MG63 (cell line): ENCODE measurements at regions not wholly inside any gene's neighbourhood (a gene's known extent, or its start where the extent isn't known, plus 50 kb on each side); places are given as distances from the start of the nearest gene placed in this dataset.

Experiments
- DNase-seq: peaks from one replicate; pipeline ENCODE4 v3.0.0-alpha.2; 2020
- H3K27me3 ChIP-seq: fragments of 250-450 bp; sonication (Bioruptor Pico); 2 replicates; pipeline ENCODE4 v1.5.1; 2020; ENCODE audit warnings: mild to moderate bottlenecking, moderate library complexity
- H3K36me3 ChIP-seq: fragments of 250-450 bp; sonication (Bioruptor Pico); 2 replicates; pipeline ENCODE4 v1.5.1; 2020; ENCODE audit warnings: mild to moderate bottlenecking, moderate library complexity
- H3K4me3 ChIP-seq: fragments of 250-450 bp; sonication (Bioruptor Pico); 2 replicates; pipeline ENCODE4 v1.5.1; 2020; ENCODE audit warnings: mild to moderate bottlenecking, moderate library complexity
- H3K9me3 ChIP-seq: fragments of 250-450 bp; sonication (Bioruptor Pico); 2 replicates; pipeline ENCODE4 v1.5.1; 2020; ENCODE audit warnings: mild to moderate bottlenecking, moderate library complexity

GRCh38 chr14:56868660-56869059, 58.4 kb upstream of the OTX2 start:
- no peak overlapping the region for H3K4me3 ChIP-seq
- no peaks in the 10 kb centered on the region for H3K27me3 ChIP-seq
- H3K9me3 ChIP-seq, result no peaks in the 10 kb centered on the region
- DNase-seq, result no peak
- no peaks in the 10 kb centered on the region for H3K36me3 ChIP-seq

DNA sequence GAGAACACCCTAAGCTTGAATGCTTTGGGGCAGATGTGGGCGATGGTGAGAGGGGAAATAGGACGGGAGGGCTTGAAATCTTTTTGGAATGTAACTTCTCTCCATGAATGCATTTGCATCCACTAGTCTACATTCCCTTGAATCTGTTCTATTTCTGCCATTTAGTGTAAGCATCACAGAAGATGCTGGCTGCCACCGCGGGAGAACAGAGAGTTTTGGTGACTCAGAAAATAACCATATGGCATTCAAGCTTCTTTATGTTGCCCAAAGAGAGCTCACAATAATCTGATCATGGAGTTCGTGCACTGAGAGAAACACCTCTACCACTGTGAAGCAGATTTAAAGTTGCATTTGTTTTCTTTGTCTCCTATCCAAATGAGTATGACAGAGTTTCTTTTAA, 52.6 kb upstream of the OTX2 start:
- Histone ChIP-seq H3K36me3 (no peaks in the 10 kb centered on the region), H3K9me3 (no peaks in the 10 kb centered on the region), H3K4me3 (no peak overlapping the region), H3K27me3 (no peaks in the 10 kb centered on the region)
- no peak for DNase-seq

DNA sequence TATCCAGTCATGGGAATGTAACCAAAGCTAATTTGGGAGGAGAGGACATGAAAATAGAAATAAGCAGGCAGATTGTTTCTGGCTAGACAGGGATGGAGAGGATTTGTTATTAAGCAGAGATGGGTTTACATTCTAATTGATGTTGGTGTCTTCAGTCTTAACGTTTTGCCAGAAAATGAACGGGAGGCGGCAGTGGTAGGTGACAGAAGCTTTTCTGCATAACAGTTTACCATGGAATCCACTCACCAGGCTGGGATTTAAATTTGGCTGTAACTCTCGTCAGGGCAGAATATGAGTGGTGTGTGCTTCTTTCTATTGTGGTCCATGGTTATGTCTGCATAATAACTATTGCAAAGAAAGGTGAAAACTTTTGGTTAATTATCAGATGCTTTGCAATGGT, 50.2 kb upstream of the OTX2 start:
- Histone ChIP-seq H3K36me3 (no peaks in the 10 kb centered on the region), H3K27me3 (no peaks in the 10 kb centered on the region), H3K4me3 (no peak overlapping the region), H3K9me3 (no peaks in the 10 kb centered on the region)
- DNase-seq, result no peak
